ENCODE measurements at regions not wholly inside any gene's neighbourhood (a gene's known extent, or its start where the extent isn't known, plus 50 kb on each side); places are given as distances from the start of the nearest gene placed in this dataset.
"Not testable (repeated sequence)": the region's sequence is repeated elsewhere in the genome, so short reads cannot be mapped to it uniquely, and the experiment has no call there.

DNA sequence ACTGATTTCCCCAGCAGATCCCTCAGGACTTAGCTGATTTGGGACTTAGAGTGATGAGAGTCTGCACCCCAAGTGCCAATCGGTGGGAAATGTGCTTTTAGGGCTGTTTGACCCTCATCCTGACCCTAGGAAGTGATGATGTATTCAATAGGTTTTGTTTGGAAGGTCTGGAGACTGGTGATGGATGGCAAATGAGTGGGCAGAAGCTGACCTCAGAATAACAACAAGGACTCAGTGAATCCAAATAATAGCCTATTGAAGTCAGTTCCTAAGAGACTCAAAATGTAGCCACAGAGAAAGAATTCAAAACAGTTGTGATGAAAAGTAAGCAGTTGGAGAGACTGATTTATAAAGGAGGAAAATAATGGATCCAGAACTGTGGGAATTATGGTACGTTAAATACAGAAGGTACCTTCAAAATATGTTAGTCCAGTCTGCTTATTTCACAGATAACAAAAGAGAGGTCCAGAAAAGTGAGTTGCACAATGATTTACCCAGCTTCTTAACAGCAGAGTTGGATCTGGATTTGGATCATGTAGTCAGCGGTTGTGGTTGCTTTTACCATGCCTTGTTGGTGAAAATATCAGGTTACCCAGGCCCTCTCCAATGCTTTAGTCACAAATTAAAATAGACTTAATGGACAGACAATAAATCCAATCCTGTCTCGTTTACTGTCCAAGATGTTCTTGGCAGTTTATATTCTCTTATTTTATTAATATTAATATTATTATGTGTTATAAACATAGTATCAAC is 123.0 kb upstream of the PTBP2 start:
- Histone ChIP-seq H3K27ac (ENCODE audit: low read length) (no peak overlapping the region), H3K4me1 (ENCODE audit: control insufficient read depth, insufficient read depth, low read length) (no peaks in the 10 kb centered on the region), H3K36me3 (ENCODE audit: control insufficient read depth, insufficient read depth, low read length) (no peaks in the 10 kb centered on the region), H3K4me3 (ENCODE audit: low read length) (no peak overlapping the region), H3K9me3 (ENCODE audit: control insufficient read depth, insufficient read depth, low read length) (no peaks in the 10 kb centered on the region), H3K27me3 (ENCODE audit: control insufficient read depth, insufficient read depth, low read length) (no peaks in the 10 kb centered on the region)
- ATAC-seq, result no peak
- Mint-ChIP-seq H3K27me3 (ENCODE audit: low read depth in 2 of 2) (no peaks in the 10 kb centered on the region), H3K9me3 (peaks cover 2 to 6% of the 10 kb centered on the region in 2 donors), H3K4me1 (no peaks in the 10 kb centered on the region), H3K36me3 (no peaks in the 10 kb centered on the region), H3K4me3 (no peak overlapping the region), H3K27ac (no peak overlapping the region)
- whole genome bisulfite sequencing (ENCODE audit: insufficient coverage), result 56% methylated on average over 3 of the region's 4 CpGs
- TF ChIP-seq, protein P1, sequence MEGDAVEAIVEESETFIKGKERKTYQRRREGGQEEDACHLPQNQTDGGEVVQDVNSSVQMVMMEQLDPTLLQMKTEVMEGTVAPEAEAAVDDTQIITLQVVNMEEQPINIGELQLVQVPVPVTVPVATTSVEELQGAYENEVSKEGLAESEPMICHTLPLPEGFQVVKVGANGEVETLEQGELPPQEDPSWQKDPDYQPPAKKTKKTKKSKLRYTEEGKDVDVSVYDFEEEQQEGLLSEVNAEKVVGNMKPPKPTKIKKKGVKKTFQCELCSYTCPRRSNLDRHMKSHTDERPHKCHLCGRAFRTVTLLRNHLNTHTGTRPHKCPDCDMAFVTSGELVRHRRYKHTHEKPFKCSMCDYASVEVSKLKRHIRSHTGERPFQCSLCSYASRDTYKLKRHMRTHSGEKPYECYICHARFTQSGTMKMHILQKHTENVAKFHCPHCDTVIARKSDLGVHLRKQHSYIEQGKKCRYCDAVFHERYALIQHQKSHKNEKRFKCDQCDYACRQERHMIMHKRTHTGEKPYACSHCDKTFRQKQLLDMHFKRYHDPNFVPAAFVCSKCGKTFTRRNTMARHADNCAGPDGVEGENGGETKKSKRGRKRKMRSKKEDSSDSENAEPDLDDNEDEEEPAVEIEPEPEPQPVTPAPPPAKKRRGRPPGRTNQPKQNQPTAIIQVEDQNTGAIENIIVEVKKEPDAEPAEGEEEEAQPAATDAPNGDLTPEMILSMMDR (IDR thresholded peaks at IDR 0.05), result no peak
- intact Hi-C loops (cut with micrococcal nuclease), result no loop called here
- no peak for DNase-seq

DNA sequence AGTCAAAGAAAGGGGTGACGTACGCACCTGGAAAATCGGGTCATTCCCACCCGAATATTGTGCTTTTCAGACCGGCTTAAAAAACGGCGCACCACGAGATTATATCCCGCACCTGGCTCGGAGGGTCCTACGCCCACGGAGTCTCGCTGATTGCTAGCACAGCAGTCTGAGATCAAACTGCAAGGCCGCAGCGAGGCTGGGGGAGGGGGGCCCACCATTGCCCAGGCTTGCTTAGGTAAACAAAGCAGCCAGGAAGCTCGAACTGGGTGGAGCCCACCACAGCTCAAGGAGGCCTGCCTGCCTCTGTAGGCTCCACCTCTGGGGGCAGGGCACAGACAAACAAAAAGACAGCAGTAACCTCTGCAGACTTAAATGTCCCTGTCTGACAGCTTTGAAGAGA is 117.0 kb upstream of the PTBP2 start:
- H3K4me3 ChIP-seq (ENCODE audit: low read length); H3K4me1 Mint-ChIP-seq; H3K4me3 Mint-ChIP-seq; intact Hi-C loops (cut with micrococcal nuclease); H3K27ac Mint-ChIP-seq; H3K36me3 ChIP-seq (ENCODE audit: control insufficient read depth, insufficient read depth, low read length); H3K27me3 ChIP-seq (ENCODE audit: control insufficient read depth, insufficient read depth, low read length); H3K36me3 Mint-ChIP-seq; H3K27me3 Mint-ChIP-seq (ENCODE audit: low read depth in 2 of 2); H3K4me1 ChIP-seq (ENCODE audit: control insufficient read depth, insufficient read depth, low read length); H3K9me3 ChIP-seq (ENCODE audit: control insufficient read depth, insufficient read depth, low read length); H3K9me3 Mint-ChIP-seq; H3K27ac ChIP-seq (ENCODE audit: low read length); DNase-seq; ATAC-seq: not testable (repeated sequence)
- 96% methylated on average over 13 of the region's 16 CpGs for whole genome bisulfite sequencing (ENCODE audit: insufficient coverage)

DNA sequence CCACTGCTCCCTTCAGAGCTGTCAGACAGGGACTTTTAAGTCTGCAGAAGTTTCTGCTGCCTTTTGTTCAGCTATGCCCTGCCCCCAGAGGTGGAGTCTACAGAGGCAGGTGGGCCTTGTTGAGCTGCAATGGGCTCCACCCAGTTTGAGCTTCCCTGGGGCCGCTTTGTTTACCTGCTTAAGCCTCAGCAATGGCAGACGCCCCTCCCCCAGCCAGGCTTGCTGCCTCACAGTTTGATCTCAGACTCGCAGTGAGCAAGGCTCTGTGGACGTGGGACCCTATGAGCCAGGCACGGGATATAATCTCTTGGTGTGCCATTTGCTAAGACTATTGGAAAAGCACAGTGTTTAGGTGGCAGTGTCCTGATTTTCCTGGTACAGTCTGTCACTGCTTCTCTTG is 104.2 kb upstream of the PTBP2 start:
- DNase-seq; H3K4me3 ChIP-seq (ENCODE audit: low read length); H3K27ac ChIP-seq (ENCODE audit: low read length); H3K4me1 ChIP-seq (ENCODE audit: control insufficient read depth, insufficient read depth, low read length); intact Hi-C loops (cut with micrococcal nuclease); H3K27me3 Mint-ChIP-seq (ENCODE audit: low read depth in 2 of 2); H3K27ac Mint-ChIP-seq; H3K27me3 ChIP-seq (ENCODE audit: control insufficient read depth, insufficient read depth, low read length); H3K4me3 Mint-ChIP-seq; ATAC-seq; H3K9me3 ChIP-seq (ENCODE audit: control insufficient read depth, insufficient read depth, low read length); H3K36me3 ChIP-seq (ENCODE audit: control insufficient read depth, insufficient read depth, low read length); H3K36me3 Mint-ChIP-seq; H3K4me1 Mint-ChIP-seq: not testable (repeated sequence)
- WGBS (ENCODE audit: insufficient coverage), result 85% methylated on average over 5 of the region's 5 CpGs
- H3K9me3 Mint-ChIP-seq, result peaks cover 7 to 12% of the 10 kb centered on the region in 2 donors

DNA sequence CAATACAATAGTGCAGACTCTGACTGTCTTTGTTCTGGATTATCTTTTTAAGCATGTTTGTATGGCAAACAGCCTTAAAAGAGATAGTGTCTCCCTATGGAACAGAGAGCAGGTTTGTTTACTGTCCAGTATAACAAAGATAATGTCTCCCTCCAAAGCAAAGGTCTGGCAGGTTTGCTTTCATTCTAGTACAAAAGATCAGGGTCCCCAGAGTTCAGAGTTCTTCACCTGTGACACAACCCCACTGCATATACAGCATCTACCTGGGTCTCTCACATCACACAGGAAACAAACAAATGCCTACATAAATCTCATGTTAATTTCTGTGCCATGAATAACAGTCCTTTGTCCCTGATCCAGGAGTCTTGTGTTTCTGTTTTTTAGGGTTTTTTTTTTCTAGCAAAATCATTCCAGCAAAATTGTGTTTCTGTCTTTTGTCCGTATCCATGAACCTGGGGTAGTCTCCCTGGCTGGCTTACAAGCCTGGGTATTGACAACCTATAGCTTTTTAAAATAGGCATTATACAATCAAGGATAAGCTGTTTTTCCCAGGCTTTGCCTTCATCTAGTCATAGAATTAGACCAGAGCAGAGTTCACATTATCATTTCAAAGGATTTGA is 89.4 kb upstream of the PTBP2 start:
- H3K9me3 Mint-ChIP-seq, result peaks cover 0 to 2% of the 10 kb centered on the region in 2 donors
- H3K4me1 Mint-ChIP-seq, result no peaks in the 10 kb centered on the region
- DNase-seq (no peak), ATAC-seq (no peak)
- WGBS (ENCODE audit: insufficient coverage), result 83% methylated on average over 1 of the region's 1 CpG
- no peaks in the 10 kb centered on the region for H3K4me1 ChIP-seq (ENCODE audit: control insufficient read depth, insufficient read depth, low read length)
- no peaks in the 10 kb centered on the region for H3K9me3 ChIP-seq (ENCODE audit: control insufficient read depth, insufficient read depth, low read length)
- no peaks in the 10 kb centered on the region for H3K27me3 ChIP-seq (ENCODE audit: control insufficient read depth, insufficient read depth, low read length)
- no peaks in the 10 kb centered on the region for H3K36me3 ChIP-seq (ENCODE audit: control insufficient read depth, insufficient read depth, low read length)
- no peak overlapping the region for H3K4me3 ChIP-seq (ENCODE audit: low read length)
- intact Hi-C loops (cut with micrococcal nuclease), result no loop called here
- H3K27ac Mint-ChIP-seq, result no peak overlapping the region
- no peaks in the 10 kb centered on the region for H3K27me3 Mint-ChIP-seq (ENCODE audit: low read depth in 2 of 2)
- TF ChIP-seq, protein P1 (IDR thresholded peaks at IDR 0.05), result no peak
- no peak overlapping the region for H3K27ac ChIP-seq (ENCODE audit: low read length)
- H3K4me3 Mint-ChIP-seq, result no peak overlapping the region
- no peaks in the 10 kb centered on the region for H3K36me3 Mint-ChIP-seq
